Fibroblast of the aortic adventitia (primary cell): ENCODE measurements at regions not wholly inside any gene's neighbourhood (a gene's known extent, or its start where the extent isn't known, plus 50 kb on each side); places are given as distances from the start of the nearest gene placed in this dataset.

Experiments
- DNase-seq: peaks from one replicate; pipeline ENCODE4 v3.0.0-alpha.2; 2010; ENCODE audit warnings: low read depth
- H3K4me3 ChIP-seq: 2 replicates; pipeline ENCODE4 v1.5.1; 2011; ENCODE audit warnings: low read depth, mild to moderate bottlenecking, control low read depth, low read length, moderate library complexity
- TF ChIP-seq, protein P1 (sequence below): IDR thresholded peaks from 2 replicates; pipeline ENCODE4 v1.5.1; 2011; ENCODE audit warnings: mild to moderate bottlenecking, low read length, control low read depth, inconsistent platforms; ENCODE audit not compliant: insufficient read depth

DNA sequence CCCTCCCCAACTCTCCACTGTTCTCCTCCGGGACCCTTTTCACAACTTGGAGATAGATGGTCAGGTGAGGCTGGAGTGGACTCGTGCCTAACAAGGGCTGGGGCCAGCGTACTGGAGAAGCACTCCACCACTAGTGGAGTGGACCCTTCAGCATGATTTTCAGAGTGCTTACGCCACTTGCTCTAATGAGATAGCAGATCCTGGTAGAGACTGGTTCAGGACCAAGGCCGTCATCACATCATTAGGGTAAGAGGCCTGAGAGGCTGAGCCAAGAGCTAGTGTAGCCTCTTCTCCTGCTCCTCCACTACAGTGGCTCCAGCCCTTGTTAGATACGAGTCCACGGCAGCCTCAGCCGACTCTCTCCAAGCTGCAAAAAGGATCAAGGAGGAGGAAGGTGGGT, 66.9 kb upstream of the NTRK3 start:
- no peak for DNase-seq
- TF ChIP-seq, protein P1, sequence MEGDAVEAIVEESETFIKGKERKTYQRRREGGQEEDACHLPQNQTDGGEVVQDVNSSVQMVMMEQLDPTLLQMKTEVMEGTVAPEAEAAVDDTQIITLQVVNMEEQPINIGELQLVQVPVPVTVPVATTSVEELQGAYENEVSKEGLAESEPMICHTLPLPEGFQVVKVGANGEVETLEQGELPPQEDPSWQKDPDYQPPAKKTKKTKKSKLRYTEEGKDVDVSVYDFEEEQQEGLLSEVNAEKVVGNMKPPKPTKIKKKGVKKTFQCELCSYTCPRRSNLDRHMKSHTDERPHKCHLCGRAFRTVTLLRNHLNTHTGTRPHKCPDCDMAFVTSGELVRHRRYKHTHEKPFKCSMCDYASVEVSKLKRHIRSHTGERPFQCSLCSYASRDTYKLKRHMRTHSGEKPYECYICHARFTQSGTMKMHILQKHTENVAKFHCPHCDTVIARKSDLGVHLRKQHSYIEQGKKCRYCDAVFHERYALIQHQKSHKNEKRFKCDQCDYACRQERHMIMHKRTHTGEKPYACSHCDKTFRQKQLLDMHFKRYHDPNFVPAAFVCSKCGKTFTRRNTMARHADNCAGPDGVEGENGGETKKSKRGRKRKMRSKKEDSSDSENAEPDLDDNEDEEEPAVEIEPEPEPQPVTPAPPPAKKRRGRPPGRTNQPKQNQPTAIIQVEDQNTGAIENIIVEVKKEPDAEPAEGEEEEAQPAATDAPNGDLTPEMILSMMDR, result no peak
- no peak overlapping the region for H3K4me3 ChIP-seq

DNA sequence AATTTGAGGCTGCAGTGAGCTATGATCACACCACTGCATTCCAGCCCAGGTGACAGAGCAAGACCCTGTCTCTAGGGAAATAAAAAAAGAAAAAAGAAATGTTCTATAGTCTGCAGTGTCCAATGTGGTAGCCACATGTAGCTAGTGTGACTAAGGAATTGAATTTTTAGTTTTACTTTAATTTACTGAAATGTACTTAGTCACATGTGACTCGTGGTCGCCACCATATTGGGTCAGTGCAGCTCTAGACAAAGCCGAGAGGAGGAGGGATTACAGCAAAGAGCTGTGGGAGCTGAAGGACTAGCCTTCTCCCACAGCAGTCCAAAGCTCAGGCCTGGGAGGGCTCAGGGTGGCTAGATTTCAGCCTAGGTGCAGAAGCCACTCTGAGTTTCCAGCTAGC, 65.9 kb upstream of the NTRK3 start:
- TF ChIP-seq, protein P1, result no peak
- DNase-seq, result no peak

DNA sequence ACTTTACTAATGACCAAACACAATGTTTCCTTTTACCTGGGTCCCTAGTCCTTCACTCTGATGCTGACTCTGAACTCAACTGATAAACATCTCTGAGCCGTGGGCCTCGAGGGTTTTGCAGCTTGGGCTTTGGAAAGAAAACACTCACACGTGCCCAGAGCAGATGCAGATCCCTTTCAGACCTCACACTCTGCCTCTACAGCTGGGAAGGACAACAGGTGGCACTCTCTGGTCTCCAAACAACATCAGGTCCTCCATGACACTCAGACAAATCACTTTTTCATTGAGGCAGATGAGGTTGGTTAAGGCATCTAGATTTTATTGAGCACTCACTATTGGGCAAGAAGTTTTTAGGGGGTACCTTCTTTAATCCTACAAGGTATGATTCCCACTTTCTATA, 64.7 kb upstream of the NTRK3 start:
- no peak overlapping the region for H3K4me3 ChIP-seq
- TF ChIP-seq, protein P1, result no peak

More for the DNA sequence above, 65.9 kb upstream of the NTRK3 start:
- no peak overlapping the region for H3K4me3 ChIP-seq

DNA sequence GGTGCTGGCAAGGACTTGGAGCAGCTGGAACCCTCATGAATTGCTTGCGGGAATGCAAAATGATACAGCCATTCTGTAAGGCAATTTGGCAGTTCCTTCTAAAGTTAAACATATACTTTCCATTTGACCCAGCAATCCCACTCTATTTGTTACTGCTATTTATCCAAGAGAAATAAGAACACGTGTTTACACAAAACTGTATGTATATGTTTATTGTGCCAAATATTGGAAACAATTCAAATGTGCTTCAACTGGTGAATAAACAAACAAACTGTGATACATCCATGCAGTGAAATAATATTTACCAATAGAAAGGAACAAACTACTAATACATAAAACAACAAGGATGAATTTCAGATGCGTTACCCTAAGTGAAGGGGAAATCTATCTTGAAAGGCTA, 60.0 kb upstream of the NTRK3 start:
- no peak overlapping the region for H3K4me3 ChIP-seq
- no peak for DNase-seq

More for the DNA sequence above, 64.7 kb upstream of the NTRK3 start:
- no peak for DNase-seq

DNA sequence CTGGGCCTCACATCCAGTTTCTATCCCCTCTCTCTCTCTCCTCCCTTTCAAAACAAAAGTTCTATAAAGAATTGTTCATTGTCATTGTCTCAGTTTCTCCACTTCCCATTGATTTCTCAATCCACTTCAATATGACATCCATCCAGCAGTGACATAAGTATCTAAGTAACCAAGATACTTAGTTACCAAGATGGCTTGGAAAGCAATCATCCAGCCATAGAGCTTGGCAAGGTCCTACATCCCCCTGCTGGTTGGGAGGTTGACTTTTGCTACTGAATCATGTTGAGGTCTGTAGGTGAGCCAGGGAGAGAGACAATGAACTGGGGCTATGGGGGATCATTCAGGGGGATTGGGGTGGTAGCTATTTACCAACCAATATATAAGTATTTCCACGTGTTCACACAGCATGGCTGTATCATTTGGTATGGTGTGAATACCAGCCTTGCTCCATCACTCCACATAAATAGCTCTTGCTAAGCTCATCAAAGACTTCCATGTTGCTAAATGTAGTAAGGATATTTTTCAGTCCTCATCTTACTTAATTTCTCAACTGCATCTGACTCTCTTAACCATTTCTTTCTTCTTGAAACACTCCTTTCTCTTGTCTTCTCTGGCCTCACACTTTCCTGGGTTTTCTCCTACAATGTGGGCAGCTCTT, 58.8 kb upstream of the NTRK3 start:
- TF ChIP-seq, protein P1, result no peak
- no peak overlapping the region for H3K4me3 ChIP-seq
- DNase-seq, result no peak

More for the DNA sequence above, 60.0 kb upstream of the NTRK3 start:
- TF ChIP-seq, protein P1, result no peak

DNA sequence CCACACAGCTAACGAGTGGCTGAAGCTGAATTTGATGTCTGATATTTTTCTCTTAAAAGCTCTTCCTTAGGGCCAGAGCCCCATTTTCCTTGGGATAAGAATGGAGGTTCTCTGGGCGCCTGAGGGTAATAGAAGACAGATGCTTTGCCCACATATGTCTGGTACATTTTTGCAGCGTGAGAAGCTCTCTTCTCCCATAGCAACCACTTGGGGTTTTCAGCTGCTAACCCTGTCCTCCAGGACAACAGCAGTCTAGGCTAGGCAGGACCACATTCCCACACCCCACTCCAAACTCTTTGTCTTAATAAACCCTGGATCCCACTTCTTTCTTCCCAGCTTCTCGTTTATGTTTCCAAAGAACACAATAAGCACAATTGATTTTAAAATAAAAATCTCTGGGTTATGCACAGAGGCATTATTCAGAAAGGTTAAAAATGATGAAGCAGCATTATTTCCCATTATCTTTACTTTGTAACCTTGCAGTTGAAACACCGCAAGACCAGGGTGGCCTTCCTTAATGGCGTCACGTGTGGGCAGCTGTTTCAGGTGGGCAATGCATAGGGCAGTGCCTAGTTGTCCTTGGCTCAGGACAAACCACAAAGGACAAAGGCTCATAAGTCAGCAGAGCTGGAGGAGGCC, 56.5 kb upstream of the NTRK3 start:
- TF ChIP-seq, protein P1, result no peak
- no peak for DNase-seq
- no peak overlapping the region for H3K4me3 ChIP-seq

DNA sequence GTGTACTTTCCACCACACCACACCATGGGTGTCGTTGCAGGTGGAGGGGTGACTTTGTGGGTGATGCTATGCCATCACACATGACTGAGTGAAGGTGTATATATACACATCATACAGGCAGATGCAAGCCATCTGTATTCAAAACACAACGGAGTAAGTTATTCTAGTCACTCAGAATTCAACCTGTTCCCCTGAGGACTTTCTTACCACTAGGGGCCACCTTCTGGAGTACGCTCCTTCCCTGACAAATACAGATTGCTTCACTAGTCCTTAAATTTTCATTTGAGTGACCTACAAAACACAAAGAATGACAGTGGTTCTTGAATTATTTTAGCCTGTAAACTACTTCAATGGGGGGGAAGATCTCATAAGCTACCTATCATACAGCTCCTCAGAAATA, 52.8 kb upstream of the NTRK3 start:
- no peak for DNase-seq
- TF ChIP-seq, protein P1, result no peak
- H3K4me3 ChIP-seq, result no peak overlapping the region
